Tibial nerve (tissue), 4 donors: ENCODE measurements at regions not wholly inside any gene's neighbourhood (a gene's known extent, or its start where the extent isn't known, plus 50 kb on each side); places are given as distances from the start of the nearest gene placed in this dataset.

Source experiments
- EP300 ChIP-seq, 2 donors: sonication (generic); formaldehyde crosslinking; IDR thresholded peaks; one replicate each; pipeline ENCODE4 v1.6.1; 2017; ENCODE audit warnings: antibody characterized with exemption in 2 of 2, mild to moderate bottlenecking in 1 of 2
- TF ChIP-seq, protein P1 (sequence below), 5 experiments: fragments of 200-600 bp in 3 of 5; fragments of 450-650 bp in 2 of 5; sonication (generic) in 3 of 5; IDR thresholded peaks; one replicate each; pipeline ENCODE4 v1.5.1; 2016 to 2019; ENCODE audit warnings: antibody characterized with exemption in 5 of 5, mild to moderate bottlenecking in 3 of 5, moderate library complexity in 2 of 5

- TF ChIP-seq, protein P1, sequence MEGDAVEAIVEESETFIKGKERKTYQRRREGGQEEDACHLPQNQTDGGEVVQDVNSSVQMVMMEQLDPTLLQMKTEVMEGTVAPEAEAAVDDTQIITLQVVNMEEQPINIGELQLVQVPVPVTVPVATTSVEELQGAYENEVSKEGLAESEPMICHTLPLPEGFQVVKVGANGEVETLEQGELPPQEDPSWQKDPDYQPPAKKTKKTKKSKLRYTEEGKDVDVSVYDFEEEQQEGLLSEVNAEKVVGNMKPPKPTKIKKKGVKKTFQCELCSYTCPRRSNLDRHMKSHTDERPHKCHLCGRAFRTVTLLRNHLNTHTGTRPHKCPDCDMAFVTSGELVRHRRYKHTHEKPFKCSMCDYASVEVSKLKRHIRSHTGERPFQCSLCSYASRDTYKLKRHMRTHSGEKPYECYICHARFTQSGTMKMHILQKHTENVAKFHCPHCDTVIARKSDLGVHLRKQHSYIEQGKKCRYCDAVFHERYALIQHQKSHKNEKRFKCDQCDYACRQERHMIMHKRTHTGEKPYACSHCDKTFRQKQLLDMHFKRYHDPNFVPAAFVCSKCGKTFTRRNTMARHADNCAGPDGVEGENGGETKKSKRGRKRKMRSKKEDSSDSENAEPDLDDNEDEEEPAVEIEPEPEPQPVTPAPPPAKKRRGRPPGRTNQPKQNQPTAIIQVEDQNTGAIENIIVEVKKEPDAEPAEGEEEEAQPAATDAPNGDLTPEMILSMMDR (IDR thresholded peaks at IDR 0.05): no peak
- no peak for TF ChIP-seq EP300 (IDR thresholded peaks at IDR 0.05)
Observed at GRCh38 chr12:88266806-88267360, 124.8 kb downstream of the TMTC3 start.
